GM10266 (cell line): ENCODE measurements at regions not wholly inside any gene's neighbourhood (a gene's known extent, or its start where the extent isn't known, plus 50 kb on each side); places are given as distances from the start of the nearest gene placed in this dataset.

Experiments used
- DNase-seq: peaks from one replicate; pipeline ENCODE4 v3.0.0; 2012; ENCODE audit errors: extremely low spot score
- CTCF ChIP-seq: IDR thresholded peaks from 2 replicates; pipeline ENCODE4 v1.5.1; 2012; ENCODE audit warnings: mild to moderate bottlenecking, low read depth; ENCODE audit not compliant: control insufficient read depth, insufficient read depth; ENCODE audit errors: missing control alignments

GRCh38 chr4:176608346-176608745 lies 184.4 kb downstream of the VEGFC start:
- no peak for DNase-seq
- no peak for TF ChIP-seq CTCF

- no peak for DNase-seq
- TF ChIP-seq CTCF, result no peak
Measured at GRCh38 chr4:176610594-176610993, 182.1 kb downstream of the VEGFC start.

- TF ChIP-seq CTCF, result no peak
- DNase-seq, result no peak
Measured at GRCh38 chr4:176611381-176611780, 181.3 kb downstream of the VEGFC start.

GRCh38 chr4:176611951-176612350 lies 180.8 kb downstream of the VEGFC start:
- no peak for DNase-seq

GRCh38 chr4:176614793-176615192 lies 177.9 kb downstream of the VEGFC start:
- DNase-seq, result no peak
- no peak for TF ChIP-seq CTCF

More at GRCh38 chr4:176611951-176612350, 180.8 kb downstream of the VEGFC start:
- no peak for TF ChIP-seq CTCF

GRCh38 chr4:176616151-176616550 lies 176.6 kb downstream of the VEGFC start:
- TF ChIP-seq CTCF, result no peak
- no peak for DNase-seq

GRCh38 chr4:176618138-176618537 lies 174.6 kb downstream of the VEGFC start:
- TF ChIP-seq CTCF, result no peak
- DNase-seq, result no peak
